Smooth muscle cell (in vitro differentiated cells): ENCODE measurements at regions not wholly inside any gene's neighbourhood (a gene's known extent, or its start where the extent isn't known, plus 50 kb on each side); places are given as distances from the start of the nearest gene placed in this dataset.

Experiments
- DNase-seq: peaks from one replicate; lab custom pipeline; 2025; ENCODE audit not compliant: unreplicated experiment; lab: John Stamatoyannopoulos, UW
- H2AFZ ChIP-seq: fragments of 200-600 bp; sonication (generic); 2 replicates; pipeline ENCODE4 v1.6.0; 2016; ENCODE audit warnings: antibody characterized with exemption, low read depth, mild to moderate bottlenecking
- H3F3A ChIP-seq: fragments of 200-600 bp; sonication (generic); 2 replicates; pipeline ENCODE4 v1.6.0; 2017; ENCODE audit warnings: antibody characterized with exemption, low read depth
- H3K27ac ChIP-seq: fragments of 200-600 bp; sonication (generic); 2 replicates; pipeline ENCODE4 v1.5.1; 2016; ENCODE audit warnings: low read depth, mild to moderate bottlenecking
- H3K27me3 ChIP-seq: fragments of 200-600 bp; sonication (generic); 2 replicates; pipeline ENCODE4 v1.6.1; 2016; ENCODE audit warnings: low read depth, mild to moderate bottlenecking
- H3K36me3 ChIP-seq: fragments of 200-600 bp; sonication (generic); 2 replicates; pipeline ENCODE4 v1.5.1; 2016; ENCODE audit warnings: low read depth
- H3K4me1 ChIP-seq: fragments of 200-600 bp; sonication (generic); 2 replicates; pipeline ENCODE4 v1.5.1; 2016; ENCODE audit warnings: low read depth
- H3K4me2 ChIP-seq: fragments of 200-600 bp; sonication (generic); 2 replicates; pipeline ENCODE4 v1.6.0; 2016; ENCODE audit warnings: mild to moderate bottlenecking
- H3K4me3 ChIP-seq: fragments of 200-600 bp; sonication (generic); 2 replicates; pipeline ENCODE4 v1.5.1; 2016; ENCODE audit warnings: mild to moderate bottlenecking
- H3K79me2 ChIP-seq: fragments of 200-600 bp; sonication (generic); 2 replicates; pipeline ENCODE4 v1.6.0; 2016; ENCODE audit warnings: low read depth, mild to moderate bottlenecking
- H3K9ac ChIP-seq: fragments of 200-600 bp; sonication (generic); 2 replicates; pipeline ENCODE4 v1.6.0; 2016; ENCODE audit warnings: low read depth
- H3K9me3 ChIP-seq: fragments of 200-600 bp; sonication (generic); replicated peaks from 2 replicates; pipeline ENCODE4 v1.5.1; 2016; ENCODE audit warnings: low read depth
- H4K20me1 ChIP-seq: fragments of 200-600 bp; sonication (generic); 2 replicates; pipeline ENCODE4 v1.6.0; 2016; ENCODE audit warnings: low read depth
- CTCF ChIP-seq: fragments of 200-600 bp; sonication (generic); IDR thresholded peaks from 2 replicates; pipeline ENCODE4 v1.5.1; 2017; ENCODE audit warnings: borderline replicate concordance, mild to moderate bottlenecking, antibody characterized with exemption; ENCODE audit not compliant: insufficient read depth, poor library complexity, severe bottlenecking
- WGBS: methylation state at CpG from one replicate; pipeline ENCODE4 v1.1.7; 2016; ENCODE audit warnings: low lambda C conversion rate; 5-methylcytosine and 5-hydroxymethylcytosine counted together

- Histone ChIP-seq H3K4me3 (no peak overlapping the region), H3K36me3 (no peaks in the 10 kb centered on the region), H3K9ac (no peak overlapping the region), H3K79me2 (no peaks in the 10 kb centered on the region), H4K20me1 (no peaks in the 10 kb centered on the region), H2AFZ (peak overlapping the region; percentile 6), H3K9me3 (no peaks in the 10 kb centered on the region), H3F3A (no peaks in the 10 kb centered on the region), H3K4me1 (peaks cover 5% of the 10 kb centered on the region), H3K27ac (peak overlapping the region; percentile 51), H3K4me2 (peak overlapping the region; percentile 41), H3K27me3 (no peaks in the 10 kb centered on the region)
- no peak for DNase-seq
- TF ChIP-seq CTCF: no peak
Measured at GRCh38 chr1:101366513-101367215, 129.8 kb downstream of the S1PR1 start.

GRCh38 chr1:101367630-101368029 is 130.8 kb downstream of the S1PR1 start:
- no peaks in the 10 kb centered on the region for H3K27me3 ChIP-seq
- H3K79me2 ChIP-seq: no peaks in the 10 kb centered on the region
- peak overlapping the region; percentile 6 for H2AFZ ChIP-seq
- no peaks in the 10 kb centered on the region for H3F3A ChIP-seq
- no peak overlapping the region for H3K4me2 ChIP-seq
- no peak for TF ChIP-seq CTCF
- H3K9ac ChIP-seq: no peak overlapping the region
- no peaks in the 10 kb centered on the region for H4K20me1 ChIP-seq
- no peaks in the 10 kb centered on the region for H3K9me3 ChIP-seq
- WGBS: 46% methylated on average over 5 of the region's 5 CpGs
- H3K36me3 ChIP-seq: no peaks in the 10 kb centered on the region
- H3K4me1 ChIP-seq: peaks cover 5% of the 10 kb centered on the region
- H3K27ac ChIP-seq: peak overlapping the region; percentile 51
- DNase-seq: no peak
- H3K4me3 ChIP-seq: no peak overlapping the region

- H3K79me2 ChIP-seq: no peaks in the 10 kb centered on the region
- no peaks in the 10 kb centered on the region for H4K20me1 ChIP-seq
- H3K4me1 ChIP-seq: peaks cover 2% of the 10 kb centered on the region
- no peak overlapping the region for H3K4me2 ChIP-seq
- peaks cover 4% of the 10 kb centered on the region for H3K9me3 ChIP-seq
- TF ChIP-seq CTCF: no peak
- no peaks in the 10 kb centered on the region for H3K27me3 ChIP-seq
- no peaks in the 10 kb centered on the region for H3K36me3 ChIP-seq
- no peaks in the 10 kb centered on the region for H3F3A ChIP-seq
- no peak overlapping the region for H3K9ac ChIP-seq
- WGBS: 88% methylated on average over 3 of the region's 3 CpGs
- H3K4me3 ChIP-seq: no peak overlapping the region
- no peak for DNase-seq
- no peak overlapping the region for H3K27ac ChIP-seq
- no peak overlapping the region for H2AFZ ChIP-seq
Measured at GRCh38 chr1:101370488-101370887, 133.7 kb downstream of the S1PR1 start.

GRCh38 chr1:101371259-101371658 is 134.4 kb downstream of the S1PR1 start:
- no peaks in the 10 kb centered on the region for H3K4me1 ChIP-seq
- no peak overlapping the region for H3K9ac ChIP-seq
- H2AFZ ChIP-seq: no peak overlapping the region
- H3K27ac ChIP-seq: no peak overlapping the region
- H3K4me2 ChIP-seq: no peak overlapping the region
- H3K27me3 ChIP-seq: no peaks in the 10 kb centered on the region
- no peaks in the 10 kb centered on the region for H3F3A ChIP-seq
- H3K79me2 ChIP-seq: no peaks in the 10 kb centered on the region
- H3K4me3 ChIP-seq: no peak overlapping the region
- DNase-seq: no peak
- peaks cover 4% of the 10 kb centered on the region for H3K9me3 ChIP-seq
- TF ChIP-seq CTCF: no peak
- H4K20me1 ChIP-seq: no peaks in the 10 kb centered on the region
- no peaks in the 10 kb centered on the region for H3K36me3 ChIP-seq
